GM10266 (cell line): ENCODE measurements at regions not wholly inside any gene's neighbourhood (a gene's known extent, or its start where the extent isn't known, plus 50 kb on each side); places are given as distances from the start of the nearest gene placed in this dataset.
"Not testable (repeated sequence)": the region's sequence is repeated elsewhere in the genome, so short reads cannot be mapped to it uniquely, and the experiment has no call there.

ENCODE experiments used
- DNase-seq: peaks from one replicate; pipeline ENCODE4 v3.0.0; 2012; ENCODE audit errors: extremely low spot score
- CTCF ChIP-seq: IDR thresholded peaks from 2 replicates; pipeline ENCODE4 v1.5.1; 2012; ENCODE audit warnings: mild to moderate bottlenecking, low read depth; ENCODE audit not compliant: control insufficient read depth, insufficient read depth; ENCODE audit errors: missing control alignments

- no peak for DNase-seq
- no peak for TF ChIP-seq CTCF
Observed at GRCh38 chrX:63418211-63418610, 67.1 kb upstream of the SPIN4 start.

- TF ChIP-seq CTCF = no peak
- DNase-seq = no peak
Observed at GRCh38 chrX:63417649-63418048, 66.5 kb upstream of the SPIN4 start.

- DNase-seq = not testable (repeated sequence)
Observed at GRCh38 chrX:63409934-63410333, 58.8 kb upstream of the SPIN4 start.

- DNase-seq = no peak
Observed at GRCh38 chrX:63408050-63408449, 56.9 kb upstream of the SPIN4 start.

GRCh38 chrX:63404332-63404731 lies 53.2 kb upstream of the SPIN4 start:
- DNase-seq = no peak
- TF ChIP-seq CTCF = no peak

More at GRCh38 chrX:63408050-63408449, 56.9 kb upstream of the SPIN4 start:
- TF ChIP-seq CTCF = no peak

GRCh38 chrX:63402106-63402505 lies 51.0 kb upstream of the SPIN4 start:
- TF ChIP-seq CTCF = no peak
- DNase-seq = no peak
